IMR-90 (cell line): ENCODE measurements at regions not wholly inside any gene's neighbourhood (a gene's known extent, or its start where the extent isn't known, plus 50 kb on each side); places are given as distances from the start of the nearest gene placed in this dataset.

Experiments
- ATAC-seq: fragments of 200-7000 bp; cut with Tn5 transposase; 2 replicates; pipeline ENCODE4 v1.9.1; 2020; ENCODE audit warnings: low read depth, mild to moderate bottlenecking, moderate library complexity
- BruUV-seq: library from RNA; stranded (reverse); fragments of 400-500 nt; replicated peaks from 2 replicates; lab custom pipeline; 2021; lab: Mats Ljungman, UMichigan
- CTCF ChIA-PET: fragments of 300-600 bp; formaldehyde crosslinking; extraction: SDS; loops from one replicate; lab custom pipeline; 2021; ENCODE audit warnings: antibody characterized with exemption; lab: Yijun Ruan, JAX
- POLR2A ChIA-PET: fragments of 300-600 bp; sonication (Branson Sonifier 250); formaldehyde crosslinking; loops from one replicate; lab custom pipeline; 2022; ENCODE audit warnings: antibody characterized with exemption; ENCODE audit not compliant: unreplicated experiment; lab: Charles Lee
- DNase-seq: peaks from one replicate; pipeline ENCODE4 v3.0.0; 2013
- H2AFZ ChIP-seq: replicated peaks from 2 replicates; pipeline ENCODE3; 2013; ENCODE audit warnings: low read length, mild to moderate bottlenecking; ENCODE audit not compliant: poor library complexity
- H2AK5ac ChIP-seq: 2 replicates; pipeline ENCODE4 v1.6.1; 2013; ENCODE audit warnings: low read depth, low read length, inconsistent platforms
- H2AK9ac ChIP-seq: replicated peaks from 2 replicates; pipeline ENCODE3; 2013; ENCODE audit warnings: mild to moderate bottlenecking, low read depth, low read length, moderate library complexity; ENCODE audit not compliant: poor library complexity
- H2BK120ac ChIP-seq: 2 replicates; pipeline ENCODE4 v1.6.1; 2013; ENCODE audit warnings: low read depth, low read length, inconsistent platforms
- H2BK15ac ChIP-seq: 3 replicates; pipeline ENCODE4 v1.6.1; 2013; ENCODE audit warnings: low read depth, low read length, inconsistent platforms
- H2BK20ac ChIP-seq: 2 replicates; pipeline ENCODE4 v1.6.1; 2013; ENCODE audit warnings: low read depth, mild to moderate bottlenecking, inconsistent platforms, low read length, moderate library complexity
- H2BK5ac ChIP-seq: 2 replicates; pipeline ENCODE4 v1.6.1; 2013; ENCODE audit warnings: mild to moderate bottlenecking, low read depth, low read length, inconsistent platforms; ENCODE audit not compliant: poor library complexity, severe bottlenecking
- H3K14ac ChIP-seq: replicated peaks from 2 replicates; pipeline ENCODE4 v1.6.1; 2013; ENCODE audit warnings: low read depth, low read length, inconsistent platforms
- H3K18ac ChIP-seq: 2 replicates; pipeline ENCODE4 v1.6.1; 2013; ENCODE audit warnings: low read depth, low read length, control low read depth
- H3K23ac ChIP-seq: 2 replicates; pipeline ENCODE4 v1.6.1; 2013; ENCODE audit warnings: low read depth, low read length, inconsistent platforms
- H3K27ac ChIP-seq: 2 replicates; pipeline ENCODE4 v1.5.1; 2013; ENCODE audit warnings: mild to moderate bottlenecking, control low read depth, low read length; ENCODE audit not compliant: insufficient read depth
- H3K27me3 ChIP-seq: 2 replicates; pipeline ENCODE4 v1.6.1; 2013; ENCODE audit warnings: low read length; ENCODE audit not compliant: control insufficient read depth, insufficient read depth
- H3K36me3 ChIP-seq: 2 replicates; pipeline ENCODE4 v1.6.1; 2013; ENCODE audit warnings: low read length, mixed read lengths; ENCODE audit not compliant: control insufficient read depth, insufficient read depth
- H3K4ac ChIP-seq: 2 replicates; pipeline ENCODE4 v1.6.1; 2013; ENCODE audit warnings: low read depth, low read length, inconsistent platforms
- H3K4me1 ChIP-seq: 2 replicates; pipeline ENCODE4 v1.6.1; 2013; ENCODE audit warnings: low read length, mixed read lengths; ENCODE audit not compliant: control insufficient read depth, insufficient read depth
- H3K4me2 ChIP-seq: 2 replicates; pipeline ENCODE4 v1.6.1; 2013; ENCODE audit warnings: low read depth, mild to moderate bottlenecking, control low read depth, low read length, moderate library complexity
- H3K4me3 ChIP-seq: 2 replicates; pipeline ENCODE4 v1.5.1; 2013; ENCODE audit warnings: low read depth, mild to moderate bottlenecking, control low read depth, low read length, moderate library complexity; ENCODE audit not compliant: insufficient read depth
- H3K56ac ChIP-seq: 2 replicates; pipeline ENCODE4 v1.6.1; 2013; ENCODE audit warnings: low read length, inconsistent platforms; ENCODE audit not compliant: insufficient read depth; ENCODE audit errors: extremely low read depth
- H3K79me1 ChIP-seq, 2 experiments: 2 replicates each; pipeline ENCODE4 v1.6.1; 2013; ENCODE audit warnings: low read length in 2 of 2, inconsistent platforms in 1 of 2, low read depth in 1 of 2
- H3K9ac ChIP-seq: 2 replicates; pipeline ENCODE4 v1.6.1; 2013; ENCODE audit warnings: low read depth, low read length, control low read depth
- H3K9me1 ChIP-seq: 2 replicates; pipeline ENCODE4 v1.6.1; 2013; ENCODE audit warnings: low read length, inconsistent platforms; ENCODE audit not compliant: insufficient read depth
- H3K9me3 ChIP-seq: 2 replicates; pipeline ENCODE4 v1.6.1; 2013; ENCODE audit warnings: low read length; ENCODE audit not compliant: control insufficient read depth, insufficient read depth
- H4K20me1 ChIP-seq: 2 replicates; pipeline ENCODE4 v1.6.1; 2013; ENCODE audit warnings: low read length, inconsistent platforms; ENCODE audit not compliant: insufficient read depth
- H4K5ac ChIP-seq: 2 replicates; pipeline ENCODE4 v1.6.1; 2013; ENCODE audit warnings: mild to moderate bottlenecking, low read depth, low read length, control low read depth
- H4K8ac ChIP-seq, 2 experiments: 2 replicates each; pipeline ENCODE4 v1.6.1; 2013; ENCODE audit warnings: low read depth in 2 of 2, low read length in 2 of 2, control low read depth in 1 of 2, inconsistent platforms in 1 of 2
- H4K91ac ChIP-seq: 2 replicates; pipeline ENCODE4 v1.6.1; 2013; ENCODE audit warnings: low read depth, low read length, inconsistent platforms; ENCODE audit not compliant: insufficient read depth
- BHLHE40 ChIP-seq: fragments of 150-350 bp; IDR thresholded peaks from 2 replicates; pipeline ENCODE4 v1.6.1; 2016; ENCODE audit warnings: mild to moderate bottlenecking, low read depth, low read length
- CHD1 ChIP-seq: IDR thresholded peaks from 2 replicates; pipeline ENCODE4 v1.6.1; 2012; ENCODE audit warnings: low read depth, low read length, improper control_type of control experiment
- CTCF ChIP-seq: conservative IDR thresholded peaks from 2 replicates; pipeline ENCODE4 v1.5.1; 2012; ENCODE audit warnings: mild to moderate bottlenecking, low read depth, low read length, improper control_type of control experiment
- ELK1 ChIP-seq: fragments of 150-350 bp; IDR thresholded peaks from 2 replicates; pipeline ENCODE4 v1.6.1; 2016; ENCODE audit warnings: low read depth, mild to moderate bottlenecking, low read length, moderate library complexity, borderline replicate concordance
- MAZ ChIP-seq: IDR thresholded peaks from 2 replicates; pipeline ENCODE4 v1.6.1; 2012; ENCODE audit warnings: low read depth, mild to moderate bottlenecking, low read length, improper control_type of control experiment, moderate library complexity, borderline replicate concordance
- MXI1 ChIP-seq: IDR thresholded peaks from 2 replicates; pipeline ENCODE4 v1.6.1; 2012; ENCODE audit warnings: low read depth, mild to moderate bottlenecking, low read length, moderate library complexity, borderline replicate concordance
- POLR2A ChIP-seq: IDR thresholded peaks from 2 replicates; pipeline ENCODE4 v1.6.1; 2012; ENCODE audit warnings: mild to moderate bottlenecking, low read depth, low read length
- RAD21 ChIP-seq: IDR thresholded peaks from 2 replicates; pipeline ENCODE4 v1.6.1; 2012; ENCODE audit warnings: low read length, improper control_type of control experiment
- RCOR1 ChIP-seq: IDR thresholded peaks from 2 replicates; pipeline ENCODE4 v1.6.1; 2012; ENCODE audit warnings: mild to moderate bottlenecking, low read length, improper control_type of control experiment; ENCODE audit not compliant: insufficient replicate concordance
- RFX5 ChIP-seq: IDR thresholded peaks from 2 replicates; pipeline ENCODE4 v1.8.0; 2012; ENCODE audit warnings: low read depth, mild to moderate bottlenecking, low read length, moderate library complexity
- SMC3 ChIP-seq: fragments of 150-350 bp; IDR thresholded peaks from 2 replicates; pipeline ENCODE4 v1.6.1; 2016; ENCODE audit warnings: low read depth, mild to moderate bottlenecking, antibody characterized with exemption, low read length, moderate library complexity
- USF2 ChIP-seq: fragments of 150-350 bp; IDR thresholded peaks from 2 replicates; pipeline ENCODE4 v1.6.1; 2017; ENCODE audit warnings: mild to moderate bottlenecking, antibody characterized with exemption, low read length, low read depth
- WGBS, 2 experiments: methylation state at CpG; one replicate each; pipeline versions ENCODE4 v1.1.5 to v1.1.7; 2013; ENCODE audit warnings: missing lambda C conversion rate in 2 of 2; ENCODE audit not compliant: insufficient read length in 1 of 2; ENCODE audit errors: extremely low coverage in 2 of 2; 5-methylcytosine and 5-hydroxymethylcytosine counted together
- dilution Hi-C: fragments of 300-500 bp; cut with HindIII; formaldehyde crosslinking; loops from one replicate; pipeline ENCODE4 v1.14.3; 2018; ENCODE audit warnings: low sequenced_read_pairs; ENCODE audit not compliant: unreplicated experiment
- in situ Hi-C: fragments of 300-500 bp; cut with MboI; formaldehyde crosslinking; loops from 3 replicates; pipeline ENCODE4 v1.14.3; 2019; ENCODE audit warnings: low sequenced_read_pairs, inconsistent platforms, mixed read lengths
- intact Hi-C: fragments of 100-400 bp; cut with micrococcal nuclease; formaldehyde crosslinking; loops from 2 replicates; pipeline ENCODE4 v1.10.0; 2022

DNA sequence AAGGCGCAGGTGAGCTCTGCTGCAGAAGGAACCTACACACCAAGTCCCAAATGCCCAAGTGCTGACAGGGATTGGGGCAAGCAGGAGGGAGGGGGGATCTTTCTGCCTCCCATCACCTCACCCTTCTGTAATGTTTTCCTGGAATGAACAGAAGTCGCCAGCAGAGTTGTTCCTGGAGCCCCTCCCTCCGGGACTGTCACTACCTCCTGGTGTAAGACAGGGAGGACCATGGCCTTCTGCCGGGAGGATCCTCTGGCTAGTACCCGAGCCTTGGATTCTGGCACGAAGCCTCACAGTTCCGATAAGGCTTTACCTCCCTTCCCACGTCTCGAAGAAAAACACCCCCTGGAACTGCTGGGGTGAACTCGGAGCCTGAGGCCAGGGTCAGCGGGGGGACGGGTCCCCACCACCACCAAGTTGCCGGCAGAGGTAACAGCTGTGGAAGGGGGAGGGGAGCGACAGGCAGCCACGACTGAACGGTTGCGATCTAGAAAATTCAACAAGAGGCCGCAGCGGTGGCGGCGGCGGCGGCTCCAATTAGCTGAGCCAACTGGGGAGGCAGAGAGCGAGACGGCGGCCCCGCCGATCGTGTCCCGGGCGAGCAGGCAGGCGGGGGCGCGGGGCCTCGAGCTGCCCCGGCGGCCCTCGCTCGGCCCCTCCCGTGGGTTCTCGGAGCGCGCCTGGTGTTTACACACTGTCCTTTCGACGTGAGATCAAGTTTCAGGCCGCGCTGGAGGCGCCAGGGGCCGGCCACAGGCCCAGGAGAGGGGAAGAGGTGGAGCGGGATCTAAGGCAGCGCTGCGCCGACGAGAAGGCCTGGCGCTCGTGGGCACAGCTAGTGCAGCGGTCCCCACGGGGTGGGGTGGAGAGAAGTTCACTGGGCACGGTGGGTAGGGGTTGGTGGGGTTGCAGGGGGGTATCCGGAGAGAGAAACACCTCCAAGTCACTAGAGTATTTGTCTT is 53.7 kb upstream of the BCOR start:
- BruUV-seq, result no TSS peak
- peaks cover 19% of the 10 kb centered on the region; the same call in 1 of the 2 replicates for H3K27me3 ChIP-seq

More for the DNA sequence above, 53.7 kb upstream of the BCOR start:
- ATAC-seq, result no peak
- in situ Hi-C loops (no loop called here), dilution Hi-C loops (no loop called here), intact Hi-C loops (loop anchor here (2.0 to 10.0 kb wide), 3 partner anchors 41 to 417 kb away; partner anchors contain the start of gene BCOR)
- H4K91ac ChIP-seq, result no peak overlapping the region
- H2BK120ac ChIP-seq, result no peak overlapping the region
- H2BK5ac ChIP-seq, result no peak overlapping the region
- H3K4me1 ChIP-seq, result peaks cover 2% of the 10 kb centered on the region; the same call in 1 of the 2 replicates
- TF ChIP-seq POLR2A, result no peak
- no peak for TF ChIP-seq RCOR1
- no peak for TF ChIP-seq CTCF
- TF ChIP-seq CHD1, result no peak
- no peak for TF ChIP-seq MAZ
- TF ChIP-seq SMC3, result no peak
- TF ChIP-seq MXI1, result no peak
- TF ChIP-seq RFX5, result no peak
- TF ChIP-seq RAD21, result no peak
- no peak for TF ChIP-seq BHLHE40
- TF ChIP-seq ELK1, result no peak
- TF ChIP-seq USF2, result no peak
- H3K79me1 ChIP-seq, result no peaks in the 10 kb centered on the region
- H3K14ac ChIP-seq, result no peak overlapping the region
- H3K36me3 ChIP-seq, result no peaks in the 10 kb centered on the region
- ChIA-PET CTCF (no interaction called here), POLR2A (no interaction called here)
- no peak overlapping the region for H3K4me3 ChIP-seq
- no peak overlapping the region for H3K4ac ChIP-seq
- DNase-seq, result no peak
- WGBS, 2 experiments, result 35% methylated on average over 8 of the region's 60 CpGs; no CpG with 5 or more reads in 1 of the 2 experiments
- no peak overlapping the region for H2BK20ac ChIP-seq
- no peak overlapping the region for H3K56ac ChIP-seq
- H3K9ac ChIP-seq, result no peak overlapping the region
- no peak overlapping the region for H4K5ac ChIP-seq
- H2BK15ac ChIP-seq, result no peak overlapping the region
- H4K8ac ChIP-seq, result no peak overlapping the region
- H4K20me1 ChIP-seq, result no peaks in the 10 kb centered on the region
- H3K27ac ChIP-seq, result no peak overlapping the region
- no peak overlapping the region for H3K23ac ChIP-seq
- no peaks in the 10 kb centered on the region; the same call in 1 of the 2 replicates for H3K9me3 ChIP-seq
- H3K9me1 ChIP-seq, result no peaks in the 10 kb centered on the region
- no peak overlapping the region for H3K18ac ChIP-seq
- no peak overlapping the region for H2AFZ ChIP-seq
- no peak overlapping the region for H2AK5ac ChIP-seq
- H2AK9ac ChIP-seq, result no peak overlapping the region
- H3K4me2 ChIP-seq, result no peak overlapping the region
